Neuronal stem cell (in vitro differentiated cells): ENCODE measurements at regions not wholly inside any gene's neighbourhood (a gene's known extent, or its start where the extent isn't known, plus 50 kb on each side); places are given as distances from the start of the nearest gene placed in this dataset.

Experiments
- DNase-seq: peaks from one replicate; pipeline ENCODE4 v3.0.0-alpha.2; 2013; ENCODE audit warnings: low spot score
- H2AFZ ChIP-seq: one replicate; pipeline ENCODE4 v1.6.1; 2013; ENCODE audit warnings: mild to moderate bottlenecking, low read length, inconsistent platforms
- H2AK5ac ChIP-seq: 2 replicates; pipeline ENCODE4 v1.6.1; 2013; ENCODE audit warnings: low read depth, mild to moderate bottlenecking, inconsistent platforms, low read length, moderate library complexity, mixed read lengths
- H2BK120ac ChIP-seq: 2 replicates; pipeline ENCODE4 v1.6.1; 2013; ENCODE audit warnings: low read depth, mild to moderate bottlenecking, inconsistent platforms, low read length, moderate library complexity, mixed read lengths
- H2BK12ac ChIP-seq: one replicate; pipeline ENCODE4 v1.6.1; 2013; ENCODE audit warnings: low read length, inconsistent platforms
- H2BK15ac ChIP-seq: 2 replicates; pipeline ENCODE4 v1.6.1; 2013; ENCODE audit warnings: mild to moderate bottlenecking, low read length, inconsistent platforms, mixed read lengths
- H2BK5ac ChIP-seq: one replicate; pipeline ENCODE4 v1.6.1; 2013; ENCODE audit warnings: inconsistent platforms, mild to moderate bottlenecking, low read length, moderate library complexity
- H3K14ac ChIP-seq: one replicate; pipeline ENCODE4 v1.6.1; 2013; ENCODE audit warnings: low read length, inconsistent platforms
- H3K18ac ChIP-seq: 2 replicates; pipeline ENCODE4 v1.6.1; 2013; ENCODE audit warnings: low read length, inconsistent platforms
- H3K23ac ChIP-seq: 2 replicates; pipeline ENCODE4 v1.6.1; 2013; ENCODE audit warnings: low read depth, mild to moderate bottlenecking, mixed read lengths, low read length, inconsistent platforms; ENCODE audit not compliant: poor library complexity
- H3K27ac ChIP-seq: replicated peaks from 3 replicates; pipeline ENCODE4 v1.5.1; 2013; ENCODE audit warnings: low read length, inconsistent platforms
- H3K27me3 ChIP-seq, 3 experiments: 2 replicates each; pipeline ENCODE4 v1.6.1; 2013; ENCODE audit warnings: low read length in 3 of 3, mild to moderate bottlenecking in 2 of 3, inconsistent platforms in 1 of 3, low read depth in 1 of 3, mixed read lengths in 1 of 3, moderate library complexity in 1 of 3; ENCODE audit not compliant: control insufficient read depth in 3 of 3, insufficient read depth in 3 of 3
- H3K36me3 ChIP-seq, 2 donors: replicated peaks in 1 of 2; 2 replicates each; pipeline ENCODE4 v1.6.1; 2013; ENCODE audit warnings: low read length in 2 of 2; ENCODE audit not compliant: control insufficient read depth in 2 of 2, insufficient read depth in 2 of 2
- H3K4ac ChIP-seq: 2 replicates; pipeline ENCODE4 v1.6.1; 2013; ENCODE audit warnings: inconsistent platforms, mild to moderate bottlenecking, low read length, moderate library complexity
- H3K4me1 ChIP-seq, 2 donors: 1 replicate in 1 of 2; 2 replicates in 1 of 2; pipeline ENCODE4 v1.6.1; 2013; ENCODE audit warnings: low read length in 2 of 2, low read depth in 1 of 2; ENCODE audit not compliant: control insufficient read depth in 2 of 2, insufficient read depth in 1 of 2
- H3K4me2 ChIP-seq: one replicate; pipeline ENCODE4 v1.6.1; 2013; ENCODE audit warnings: mild to moderate bottlenecking, low read length, inconsistent platforms; ENCODE audit not compliant: insufficient read depth, poor library complexity, severe bottlenecking
- H3K4me3 ChIP-seq, 2 donors: 2 replicates each; pipeline ENCODE4 v1.5.1; 2013; ENCODE audit warnings: low read length in 2 of 2, mild to moderate bottlenecking in 2 of 2, inconsistent platforms in 1 of 2, moderate library complexity in 1 of 2
- H3K79me1 ChIP-seq: one replicate; pipeline ENCODE4 v1.6.1; 2013; ENCODE audit warnings: low read depth, mild to moderate bottlenecking, inconsistent platforms, low read length, moderate library complexity
- H3K9ac ChIP-seq: one replicate; pipeline ENCODE4 v1.6.1; 2013; ENCODE audit warnings: mild to moderate bottlenecking, low read depth, low read length, inconsistent platforms; ENCODE audit not compliant: poor library complexity
- H3K9me3 ChIP-seq, 2 donors: replicated peaks in 1 of 2; 2 replicates each; pipeline versions ENCODE3 to v1.6.1; 2013; ENCODE audit warnings: low read length in 2 of 2, mild to moderate bottlenecking in 2 of 2, inconsistent platforms in 1 of 2, low read depth in 1 of 2, mixed read lengths in 1 of 2, moderate library complexity in 1 of 2; ENCODE audit not compliant: control insufficient read depth in 2 of 2, insufficient read depth in 1 of 2
- H4K8ac ChIP-seq: one replicate; pipeline ENCODE4 v1.6.1; 2013; ENCODE audit warnings: low read depth, mild to moderate bottlenecking, inconsistent platforms, low read length, moderate library complexity
- H4K91ac ChIP-seq: one replicate; pipeline ENCODE4 v1.6.1; 2013; ENCODE audit warnings: low read length, low read depth, mild to moderate bottlenecking, inconsistent platforms; ENCODE audit not compliant: poor library complexity
- WGBS, 2 donors: extraction: QIAGEN DNeasy Blood & Tissue Kit; methylation state at CpG; one replicate each; pipeline ENCODE4 v1.1.7; 2013; ENCODE audit warnings: missing lambda C conversion rate in 2 of 2, mixed read lengths in 1 of 2; ENCODE audit not compliant: insufficient read length in 2 of 2, insufficient replicate concordance in 1 of 2; ENCODE audit errors: extremely low coverage in 2 of 2; 5-methylcytosine and 5-hydroxymethylcytosine counted together

DNA sequence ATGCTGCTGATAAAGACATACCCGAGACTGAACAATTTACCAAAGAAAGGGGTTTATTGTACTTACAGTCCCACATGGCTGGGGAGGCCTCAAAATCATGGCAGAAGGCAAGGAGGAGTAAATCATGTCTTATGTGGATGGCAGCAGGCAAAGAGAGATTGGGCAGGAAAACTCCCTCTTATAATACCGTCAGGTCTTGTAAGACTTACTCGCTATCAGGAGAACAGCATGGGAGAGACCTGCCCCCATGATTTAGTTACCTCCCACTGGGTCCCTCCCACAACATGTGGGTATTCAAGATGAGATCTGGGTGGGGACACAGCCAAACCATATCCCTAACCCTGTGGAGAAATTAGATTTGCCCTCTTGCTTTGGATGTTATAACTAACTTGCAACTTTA lies 1068.0 kb upstream of the ZEB2 start:
- Histone ChIP-seq H3K4me2 (no peak overlapping the region), H3K36me3 (no peaks in the 10 kb centered on the region), H4K91ac (no peak overlapping the region), H2AFZ (no peak overlapping the region), H3K9me3 (no peaks in the 10 kb centered on the region), H3K79me1 (no peaks in the 10 kb centered on the region), H2BK120ac (no peak overlapping the region), H3K4ac (no peak overlapping the region), H3K14ac (no peak overlapping the region), H2AK5ac (no peak overlapping the region), H3K4me1 (peaks cover 2 to 4% of the 10 kb centered on the region in 2 donors), H2BK5ac (no peak overlapping the region), H3K9ac (no peak overlapping the region), H2BK15ac (no peak overlapping the region), H3K27ac (no peak overlapping the region), H3K27me3 (no peaks in the 10 kb centered on the region), H3K23ac (no peak overlapping the region), H3K18ac (no peak overlapping the region), H4K8ac (no peak overlapping the region), H2BK12ac (no peak overlapping the region), H3K4me3 (no peak overlapping the region)
- DNase-seq = no peak
- no CpG with 5 or more reads among the region's 3 CpGs for WGBS, 2 donors

GRCh38 chr2:145584353-145584752 lies 1064.4 kb upstream of the ZEB2 start:
- no peak overlapping the region for H2AFZ ChIP-seq
- WGBS, 2 donors = no CpG with 5 or more reads among the region's 1 CpG
- H4K8ac ChIP-seq = no peak overlapping the region
- no peak overlapping the region for H2BK5ac ChIP-seq
- H3K79me1 ChIP-seq = no peaks in the 10 kb centered on the region
- H2AK5ac ChIP-seq = no peak overlapping the region
- H3K9me3 ChIP-seq = no peaks in the 10 kb centered on the region
- H4K91ac ChIP-seq = no peak overlapping the region
- no peaks in the 10 kb centered on the region for H3K27me3 ChIP-seq
- no peak overlapping the region for H3K18ac ChIP-seq
- no peak overlapping the region for H2BK15ac ChIP-seq
- H3K9ac ChIP-seq = no peak overlapping the region
- no peak overlapping the region for H3K4ac ChIP-seq
- H3K27ac ChIP-seq = no peak overlapping the region
- no peak overlapping the region for H3K23ac ChIP-seq
- H3K14ac ChIP-seq = no peak overlapping the region
- no peaks in the 10 kb centered on the region for H3K36me3 ChIP-seq
- no peak overlapping the region for H3K4me3 ChIP-seq
- no peaks in the 10 kb centered on the region for H3K4me1 ChIP-seq
- no peak overlapping the region for H2BK120ac ChIP-seq
- H3K4me2 ChIP-seq = no peak overlapping the region
- no peak overlapping the region for H2BK12ac ChIP-seq
- DNase-seq = no peak

GRCh38 chr2:145573608-145574007 lies 1053.7 kb upstream of the ZEB2 start:
- Histone ChIP-seq H3K27me3 (no peaks in the 10 kb centered on the region), H3K27ac (no peak overlapping the region), H3K4me3 (no peak overlapping the region)

GRCh38 chr2:145572238-145572637 lies 1052.3 kb upstream of the ZEB2 start:
- no peak overlapping the region for H4K8ac ChIP-seq
- H3K14ac ChIP-seq = no peak overlapping the region
- H2BK12ac ChIP-seq = no peak overlapping the region
- H2BK120ac ChIP-seq = no peak overlapping the region
- no peak overlapping the region for H3K23ac ChIP-seq
- H3K4me1 ChIP-seq = no peaks in the 10 kb centered on the region
- H3K9ac ChIP-seq = no peak overlapping the region
- no peak overlapping the region for H3K27ac ChIP-seq
- H3K4ac ChIP-seq = no peak overlapping the region
- no peak overlapping the region for H3K18ac ChIP-seq
- H3K27me3 ChIP-seq = no peaks in the 10 kb centered on the region
- H3K4me3 ChIP-seq = no peak overlapping the region
- no peaks in the 10 kb centered on the region for H3K79me1 ChIP-seq
- no peak overlapping the region for H2BK5ac ChIP-seq
- no peak overlapping the region for H2AFZ ChIP-seq
- no peaks in the 10 kb centered on the region for H3K36me3 ChIP-seq
- no peak overlapping the region for H3K4me2 ChIP-seq
- H3K9me3 ChIP-seq = no peaks in the 10 kb centered on the region
- no peak overlapping the region for H2BK15ac ChIP-seq
- H4K91ac ChIP-seq = no peak overlapping the region
- no peak for DNase-seq
- H2AK5ac ChIP-seq = no peak overlapping the region

More at GRCh38 chr2:145573608-145574007, 1053.7 kb upstream of the ZEB2 start:
- Histone ChIP-seq H3K4me1 (no peaks in the 10 kb centered on the region), H2AFZ (no peak overlapping the region), H2BK12ac (no peak overlapping the region), H3K9ac (no peak overlapping the region), H3K79me1 (no peaks in the 10 kb centered on the region), H2BK15ac (no peak overlapping the region), H3K9me3 (no peaks in the 10 kb centered on the region), H3K4me2 (no peak overlapping the region), H4K91ac (no peak overlapping the region), H3K23ac (no peak overlapping the region), H2BK120ac (no peak overlapping the region), H3K4ac (no peak overlapping the region), H3K18ac (no peak overlapping the region), H3K36me3 (no peaks in the 10 kb centered on the region), H2AK5ac (no peak overlapping the region), H4K8ac (no peak overlapping the region), H3K14ac (no peak overlapping the region), H2BK5ac (no peak overlapping the region)
- no peak for DNase-seq
- WGBS, 2 donors = no CpG with 5 or more reads among the region's 5 CpGs
